ENCODE measurements at regions not wholly inside any gene's neighbourhood (a gene's known extent, or its start where the extent isn't known, plus 50 kb on each side); places are given as distances from the start of the nearest gene placed in this dataset.

- TF ChIP-seq CTCF (conservative IDR thresholded peaks at IDR 0.05; ENCODE audit: low read depth, low read length) (no peak), EZH2phosphoT487 (IDR thresholded peaks at IDR 0.05; ENCODE audit: borderline replicate concordance, low read length) (no peak), EZH2 (IDR thresholded peaks at IDR 0.05; ENCODE audit: low read length, unreplicated experiment) (no peak)
These were observed 152.6 kb downstream of the CRLF2 start for GRCh38 chrX:1059576-1060561.

Data from PC-3 (cell line).